ENCODE measurements at regions not wholly inside any gene's neighbourhood (a gene's known extent, or its start where the extent isn't known, plus 50 kb on each side); places are given as distances from the start of the nearest gene placed in this dataset.

DNA sequence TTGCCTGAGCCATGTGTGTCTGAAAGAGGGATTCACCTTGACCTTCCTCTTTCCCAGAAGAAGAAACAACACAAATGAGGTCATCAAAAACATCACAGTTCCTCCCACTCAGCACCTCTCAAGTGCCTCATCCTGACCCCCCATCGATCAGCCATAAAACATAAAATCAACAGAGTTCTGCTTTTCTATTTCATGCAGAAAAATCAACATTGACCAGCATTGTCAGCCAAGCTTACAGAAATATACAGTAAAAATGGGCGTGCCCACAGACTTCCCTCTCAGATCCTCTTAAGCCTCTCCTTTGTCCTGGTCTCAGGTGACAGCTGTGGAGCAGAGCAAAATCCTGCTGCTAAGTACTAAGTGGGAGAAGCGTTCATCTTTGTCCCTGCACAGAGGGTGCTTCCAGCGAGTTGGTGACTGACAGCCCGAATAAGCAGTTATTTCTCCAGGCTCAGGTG, 213.3 kb downstream of the OLFM4 start:
- TF ChIP-seq, protein P1, sequence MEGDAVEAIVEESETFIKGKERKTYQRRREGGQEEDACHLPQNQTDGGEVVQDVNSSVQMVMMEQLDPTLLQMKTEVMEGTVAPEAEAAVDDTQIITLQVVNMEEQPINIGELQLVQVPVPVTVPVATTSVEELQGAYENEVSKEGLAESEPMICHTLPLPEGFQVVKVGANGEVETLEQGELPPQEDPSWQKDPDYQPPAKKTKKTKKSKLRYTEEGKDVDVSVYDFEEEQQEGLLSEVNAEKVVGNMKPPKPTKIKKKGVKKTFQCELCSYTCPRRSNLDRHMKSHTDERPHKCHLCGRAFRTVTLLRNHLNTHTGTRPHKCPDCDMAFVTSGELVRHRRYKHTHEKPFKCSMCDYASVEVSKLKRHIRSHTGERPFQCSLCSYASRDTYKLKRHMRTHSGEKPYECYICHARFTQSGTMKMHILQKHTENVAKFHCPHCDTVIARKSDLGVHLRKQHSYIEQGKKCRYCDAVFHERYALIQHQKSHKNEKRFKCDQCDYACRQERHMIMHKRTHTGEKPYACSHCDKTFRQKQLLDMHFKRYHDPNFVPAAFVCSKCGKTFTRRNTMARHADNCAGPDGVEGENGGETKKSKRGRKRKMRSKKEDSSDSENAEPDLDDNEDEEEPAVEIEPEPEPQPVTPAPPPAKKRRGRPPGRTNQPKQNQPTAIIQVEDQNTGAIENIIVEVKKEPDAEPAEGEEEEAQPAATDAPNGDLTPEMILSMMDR (IDR thresholded peaks at IDR 0.05) = no peak
- no peak for TF ChIP-seq POLR2A (IDR thresholded peaks at IDR 0.05)
